Sigmoid colon (tissue), 4 donors: ENCODE measurements at regions not wholly inside any gene's neighbourhood (a gene's known extent, or its start where the extent isn't known, plus 50 kb on each side); places are given as distances from the start of the nearest gene placed in this dataset.

ENCODE experiments used
- POLR2A ChIP-seq, 2 donors: fragments of 450-650 bp; IDR thresholded peaks; one replicate each; pipeline ENCODE4 v1.6.1; 2016; ENCODE audit warnings: antibody characterized with exemption in 2 of 2, mild to moderate bottlenecking in 2 of 2, moderate library complexity in 2 of 2
- POLR2AphosphoS5 ChIP-seq, 4 donors: sonication (generic); formaldehyde crosslinking; IDR thresholded peaks; one replicate each; pipeline ENCODE4 v1.6.1; 2017; ENCODE audit warnings: antibody characterized with exemption in 4 of 4
- TF ChIP-seq, protein P1 (sequence below), 4 experiments: fragments of 450-650 bp in 3 of 4; fragments of 200-600 bp in 1 of 4; IDR thresholded peaks; one replicate each; pipeline ENCODE4 v1.5.1; 2016 to 2019; ENCODE audit warnings: antibody characterized with exemption in 4 of 4, mild to moderate bottlenecking in 3 of 4, moderate library complexity in 2 of 4

DNA sequence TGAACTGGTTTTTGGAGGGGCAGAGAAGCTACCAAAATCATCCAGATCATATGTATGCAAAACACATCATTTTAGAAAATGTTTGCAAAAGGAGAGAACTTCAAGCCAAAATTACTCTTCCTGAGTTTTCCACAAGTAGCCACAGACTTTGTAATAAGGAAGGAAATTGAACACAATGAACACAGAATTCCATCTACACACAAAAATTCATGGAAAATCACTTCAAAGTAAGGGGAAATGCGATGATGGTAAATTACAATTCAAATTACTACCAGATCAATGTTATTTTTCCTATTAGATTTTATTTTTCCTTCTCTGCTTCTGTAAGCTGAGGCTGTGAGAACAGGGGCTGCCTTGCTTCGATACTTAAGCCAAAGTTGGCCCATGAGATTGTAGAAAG lies 172.1 kb upstream of the ARL4C start:
- TF ChIP-seq POLR2AphosphoS5 (IDR thresholded peaks at IDR 0.05): no peak
- TF ChIP-seq, protein P1, sequence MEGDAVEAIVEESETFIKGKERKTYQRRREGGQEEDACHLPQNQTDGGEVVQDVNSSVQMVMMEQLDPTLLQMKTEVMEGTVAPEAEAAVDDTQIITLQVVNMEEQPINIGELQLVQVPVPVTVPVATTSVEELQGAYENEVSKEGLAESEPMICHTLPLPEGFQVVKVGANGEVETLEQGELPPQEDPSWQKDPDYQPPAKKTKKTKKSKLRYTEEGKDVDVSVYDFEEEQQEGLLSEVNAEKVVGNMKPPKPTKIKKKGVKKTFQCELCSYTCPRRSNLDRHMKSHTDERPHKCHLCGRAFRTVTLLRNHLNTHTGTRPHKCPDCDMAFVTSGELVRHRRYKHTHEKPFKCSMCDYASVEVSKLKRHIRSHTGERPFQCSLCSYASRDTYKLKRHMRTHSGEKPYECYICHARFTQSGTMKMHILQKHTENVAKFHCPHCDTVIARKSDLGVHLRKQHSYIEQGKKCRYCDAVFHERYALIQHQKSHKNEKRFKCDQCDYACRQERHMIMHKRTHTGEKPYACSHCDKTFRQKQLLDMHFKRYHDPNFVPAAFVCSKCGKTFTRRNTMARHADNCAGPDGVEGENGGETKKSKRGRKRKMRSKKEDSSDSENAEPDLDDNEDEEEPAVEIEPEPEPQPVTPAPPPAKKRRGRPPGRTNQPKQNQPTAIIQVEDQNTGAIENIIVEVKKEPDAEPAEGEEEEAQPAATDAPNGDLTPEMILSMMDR (IDR thresholded peaks at IDR 0.05): no peak
- TF ChIP-seq POLR2A (IDR thresholded peaks at IDR 0.05): no peak
